ENCODE measurements at regions not wholly inside any gene's neighbourhood (a gene's known extent, or its start where the extent isn't known, plus 50 kb on each side); places are given as distances from the start of the nearest gene placed in this dataset.

DNA sequence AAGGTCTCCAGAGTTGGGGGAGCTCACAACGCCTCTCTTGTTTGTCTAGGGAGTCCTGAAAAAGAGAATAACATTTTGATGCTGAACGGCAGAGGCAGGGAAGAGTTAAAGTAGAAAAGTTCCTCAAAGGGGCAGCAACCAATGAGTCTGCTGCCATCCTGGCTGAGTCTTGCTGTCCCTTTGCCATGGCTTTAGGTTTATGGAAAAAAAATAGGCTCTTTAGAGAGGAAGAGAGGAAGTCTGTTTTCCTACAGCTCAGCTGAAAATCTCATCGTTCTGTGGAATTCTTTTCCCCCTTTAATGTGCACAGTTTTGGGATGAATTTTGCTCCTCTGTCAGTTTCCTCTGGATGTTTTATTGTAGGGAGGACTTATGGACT is 314.8 kb upstream of the TBX3 start:
- DNase-seq, result no peak

DNA sequence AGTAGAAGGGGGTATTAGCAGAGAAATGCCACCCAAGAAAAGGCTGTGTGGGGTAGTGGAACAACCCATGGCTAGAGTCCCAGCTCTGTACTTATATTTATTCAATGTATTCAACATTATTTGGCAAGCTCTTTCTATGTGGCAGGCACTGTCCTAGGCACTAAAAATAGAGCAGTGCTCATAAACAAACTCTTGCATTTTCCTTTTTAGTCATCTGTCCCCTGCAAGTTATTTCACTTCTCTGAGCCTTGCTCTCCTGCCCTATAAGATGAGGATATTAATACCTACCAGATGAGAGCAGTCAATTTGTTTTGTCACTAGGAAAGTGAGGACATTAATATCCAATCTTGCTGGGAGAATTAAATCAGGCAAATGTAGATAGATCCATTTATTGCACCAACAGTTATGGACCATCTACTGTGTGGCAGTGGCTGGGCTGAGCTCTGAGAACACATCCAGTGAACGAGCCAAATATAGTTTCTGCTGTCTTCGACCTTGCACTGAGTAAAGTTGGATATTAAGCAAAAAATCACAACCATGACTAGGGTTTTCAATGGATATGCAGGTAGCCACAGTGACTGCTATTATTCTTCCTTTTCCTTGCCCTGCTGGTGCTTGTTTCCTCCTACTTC is 314.3 kb upstream of the TBX3 start:
- DNase-seq, result no peak

DNA sequence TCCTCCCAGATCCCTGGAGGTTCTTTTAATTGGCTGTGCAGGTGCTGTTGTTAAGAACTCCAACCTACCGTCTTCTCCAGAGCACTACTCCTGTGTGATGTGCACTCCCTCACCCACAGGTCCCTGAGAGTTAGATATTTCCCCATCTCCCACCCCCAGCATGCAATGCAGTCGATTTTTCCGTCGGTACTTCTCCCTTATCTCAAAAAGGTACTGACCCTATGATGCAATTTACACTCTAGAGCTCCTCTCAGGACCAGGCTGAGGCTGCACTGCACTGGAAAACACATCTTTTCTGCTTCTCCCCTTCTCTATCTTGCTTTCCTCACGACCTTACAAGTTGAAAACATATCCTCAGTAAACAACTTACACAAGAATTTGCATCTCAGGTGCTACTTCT is 312.4 kb upstream of the TBX3 start:
- no peak for DNase-seq

DNA sequence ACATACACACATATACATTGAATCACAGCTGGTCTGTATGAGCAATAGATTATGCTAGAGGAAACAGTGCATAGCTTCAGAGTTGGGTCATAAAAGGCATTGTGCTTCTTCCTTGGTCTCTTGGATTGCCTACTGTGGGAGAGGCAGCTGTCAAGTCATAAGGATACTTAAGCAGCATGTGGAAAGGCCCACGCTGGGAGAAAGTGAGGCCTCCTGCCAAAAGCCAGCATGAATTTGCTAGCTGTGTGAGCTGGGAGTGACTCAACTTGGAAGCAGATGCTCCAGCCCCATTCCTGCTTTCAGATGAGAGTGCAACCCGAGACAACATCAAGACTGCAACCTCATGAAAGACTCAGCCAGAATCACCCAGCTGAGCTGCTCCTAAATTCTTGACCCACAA is 311.9 kb upstream of the TBX3 start:
- DNase-seq, result no peak

DNA sequence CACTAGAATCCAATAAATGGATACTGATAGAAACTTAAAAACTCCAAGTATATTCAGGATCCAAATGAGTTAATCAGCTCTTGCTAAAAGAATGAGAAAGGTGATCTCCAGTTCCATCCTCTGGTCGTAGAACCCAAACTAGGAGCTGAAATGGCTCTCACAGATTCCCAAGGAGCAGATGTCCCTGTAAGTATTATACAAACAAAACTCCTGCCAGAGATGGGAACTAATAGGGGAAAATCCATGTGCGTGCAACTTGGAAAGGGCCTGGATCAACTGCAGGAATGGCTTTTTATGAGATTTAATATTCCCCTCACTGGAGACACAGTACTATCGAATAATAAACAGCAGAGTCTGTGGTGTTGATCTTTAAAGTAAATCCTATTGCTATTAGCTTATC is 309.2 kb upstream of the TBX3 start:
- no peak for DNase-seq

DNA sequence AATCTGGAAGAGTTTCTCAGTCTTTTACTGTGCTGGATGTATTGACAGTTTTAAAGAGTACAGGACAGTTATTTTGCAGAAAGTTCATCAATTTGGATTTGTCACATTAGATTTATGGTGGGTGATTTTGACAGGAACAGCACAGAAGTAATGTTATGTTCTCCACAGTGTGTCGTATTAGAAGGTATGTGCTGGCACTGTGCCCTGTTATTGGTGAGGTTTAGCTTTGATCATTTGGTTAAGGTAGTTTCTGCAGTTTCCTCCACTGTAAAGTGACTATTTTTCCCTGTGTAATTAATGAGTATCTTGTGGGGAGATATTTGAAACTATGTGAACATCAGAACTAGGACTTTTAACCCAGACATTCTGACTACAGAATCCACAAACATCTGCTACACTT is 308.5 kb upstream of the TBX3 start:
- no peak for DNase-seq

DNA sequence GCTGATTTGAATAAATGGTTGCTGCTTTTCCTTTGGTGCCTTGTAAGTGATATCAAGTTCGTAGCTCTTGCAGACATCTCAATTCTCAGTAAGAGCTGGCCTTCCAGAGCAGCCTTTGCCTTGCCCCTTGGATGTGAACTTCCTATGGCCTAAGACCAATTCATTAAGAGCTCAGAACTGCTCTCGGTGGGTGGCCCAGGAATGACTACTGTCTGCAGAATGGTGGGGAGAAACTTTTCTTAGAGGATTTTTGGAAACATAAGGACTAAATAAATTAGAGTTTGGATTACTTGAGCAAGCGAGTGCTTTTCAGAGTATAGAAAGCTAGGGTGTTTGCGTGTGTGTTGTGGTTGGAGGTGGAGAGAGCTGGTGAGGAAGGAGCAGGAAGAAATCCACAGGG is 306.4 kb upstream of the TBX3 start:
- DNase-seq, result no peak

DNA sequence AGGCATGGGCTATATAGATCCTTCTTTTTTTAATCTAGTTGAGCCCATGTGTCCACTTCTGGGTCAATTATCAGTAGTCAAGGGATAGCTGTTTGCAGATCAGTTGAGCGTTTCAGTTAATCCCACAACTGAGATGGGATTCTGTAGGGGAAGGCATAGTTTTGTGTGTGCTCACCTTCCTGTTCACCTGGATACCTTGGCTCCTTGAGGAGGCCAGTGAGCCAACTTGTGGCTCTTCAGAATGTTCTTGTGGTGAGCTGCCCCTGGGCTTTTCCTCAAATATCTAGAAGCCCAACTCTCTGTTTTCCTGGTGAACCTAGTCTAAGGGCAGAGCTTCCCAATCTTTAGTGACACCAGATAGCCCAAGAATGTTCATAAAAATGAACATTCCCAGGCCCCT is 302.9 kb upstream of the TBX3 start:
- DNase-seq, result no peak

DNA sequence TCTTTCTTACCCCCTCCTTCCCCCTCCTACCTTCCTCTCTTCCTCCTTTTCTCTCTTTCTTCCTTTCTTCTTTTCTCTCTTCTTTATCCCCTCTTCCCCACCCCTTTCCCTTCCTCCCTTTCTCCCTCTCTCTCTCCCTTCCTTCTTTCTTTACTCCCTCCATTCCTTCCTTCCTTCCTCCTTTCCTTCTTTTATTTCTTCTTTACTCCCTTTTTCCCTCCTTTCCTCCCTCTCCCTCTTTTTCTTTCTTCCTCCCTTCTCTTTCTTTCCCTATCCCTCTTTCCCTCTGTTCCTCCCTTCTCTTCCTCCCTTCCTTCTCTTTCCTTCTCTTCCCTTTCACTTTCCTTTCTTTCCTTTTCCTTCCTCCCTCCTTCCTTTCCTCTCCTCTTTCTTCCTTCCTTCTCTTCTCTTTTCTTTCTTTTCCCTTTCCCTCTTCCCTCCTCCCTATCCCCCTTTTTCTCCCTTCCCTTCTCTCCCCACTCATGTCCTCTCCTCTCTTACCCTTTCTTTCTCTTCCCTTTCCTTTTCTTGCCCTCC is 302.3 kb upstream of the TBX3 start:
- no peak for DNase-seq

DNA sequence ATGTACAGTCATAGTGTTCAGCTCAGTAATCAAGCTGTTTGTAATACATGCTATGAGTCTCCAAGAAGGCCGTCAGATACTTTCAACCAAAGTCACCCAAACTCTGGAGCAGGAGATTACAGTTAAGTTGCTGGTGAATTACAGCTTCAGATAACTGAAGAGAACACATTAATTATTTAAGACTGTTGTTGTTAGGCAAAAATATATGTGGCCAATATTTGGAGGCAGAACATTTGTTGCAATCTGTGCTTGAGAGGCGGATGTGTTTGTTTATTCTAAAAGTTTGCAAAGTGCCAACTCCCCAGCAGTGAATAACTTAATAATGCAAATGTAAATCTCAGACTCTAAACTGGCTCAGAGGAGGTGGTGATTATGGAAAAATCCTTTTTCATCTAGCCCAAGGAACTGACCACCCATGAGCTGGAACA is 300.7 kb upstream of the TBX3 start:
- no peak for DNase-seq

DNA sequence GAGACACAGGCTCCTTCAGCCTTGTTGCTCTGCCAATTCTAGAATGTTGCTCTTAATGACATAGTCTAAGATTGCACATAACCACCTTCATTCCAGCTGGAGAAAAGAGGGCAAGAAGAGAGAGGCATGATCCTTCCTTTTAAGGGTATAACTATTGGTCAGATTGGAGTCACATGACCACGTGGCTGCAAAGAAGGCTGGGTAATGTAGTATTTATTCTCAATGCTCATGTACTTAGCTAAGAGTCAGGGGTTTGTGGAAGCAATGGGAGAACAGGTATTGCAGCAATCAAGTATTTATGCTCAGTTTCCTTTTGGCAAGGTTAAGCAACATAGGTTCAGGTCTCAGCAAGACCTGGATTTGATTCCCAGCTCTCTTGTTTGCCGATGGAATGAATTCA is 298.8 kb upstream of the TBX3 start:
- DNase-seq, result no peak

DNA sequence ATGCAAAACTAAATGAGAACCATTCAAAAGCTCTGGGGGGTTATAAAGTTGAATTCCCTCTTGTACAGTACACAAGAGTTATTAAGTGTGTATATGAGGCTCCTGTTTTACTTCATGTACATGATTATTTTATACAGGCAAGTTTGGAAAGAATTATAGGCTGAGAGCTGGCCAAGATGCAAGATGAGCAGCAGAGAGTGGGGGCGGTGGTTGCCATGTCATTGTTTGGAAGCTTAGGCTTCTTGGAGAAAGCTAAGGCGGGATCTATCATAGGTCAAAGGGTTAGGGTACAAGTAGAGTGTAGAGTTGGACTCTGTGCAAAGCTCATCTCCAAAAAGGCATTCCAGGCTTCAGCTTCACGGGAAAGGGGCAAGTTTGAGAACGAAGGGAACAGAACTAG is 297.1 kb upstream of the TBX3 start:
- DNase-seq, result no peak

DNA sequence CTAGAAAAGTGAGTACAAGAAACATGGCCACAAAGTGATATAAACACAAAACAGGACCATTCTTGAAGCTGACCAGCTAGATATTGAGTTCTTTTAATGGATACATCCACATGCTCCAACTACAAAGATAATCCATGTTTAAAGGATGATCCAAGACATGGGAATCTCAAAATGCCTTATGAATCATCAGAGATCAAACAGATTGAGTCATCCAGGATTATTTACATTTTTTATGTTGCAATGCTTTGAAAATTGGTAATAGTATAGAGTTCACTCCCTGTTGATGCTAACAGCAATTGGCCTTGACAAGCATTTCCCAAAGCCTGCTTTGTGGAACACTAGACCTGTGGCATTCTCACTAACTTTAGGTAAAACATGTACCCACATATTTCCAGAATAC is 293.0 kb upstream of the TBX3 start:
- DNase-seq, result no peak

DNA sequence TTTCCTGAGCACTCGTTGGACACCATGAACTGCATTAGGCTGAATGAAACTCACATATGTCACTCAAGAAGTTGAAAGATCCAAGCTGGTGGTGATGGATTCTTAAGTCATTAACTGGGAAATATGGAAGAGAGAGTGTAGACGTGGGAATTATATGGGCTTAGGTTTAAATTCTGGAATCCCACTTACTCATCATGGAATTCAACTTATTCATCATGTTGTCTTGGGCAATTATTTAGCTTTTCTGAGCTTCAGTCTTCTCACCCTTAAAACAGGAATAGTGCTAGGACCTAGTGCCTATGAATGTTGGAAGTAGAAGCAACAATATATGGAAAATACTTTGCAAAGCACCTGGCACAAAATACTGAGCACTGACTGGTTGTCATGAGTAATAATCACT is 292.4 kb upstream of the TBX3 start:
- DNase-seq, result no peak

DNA sequence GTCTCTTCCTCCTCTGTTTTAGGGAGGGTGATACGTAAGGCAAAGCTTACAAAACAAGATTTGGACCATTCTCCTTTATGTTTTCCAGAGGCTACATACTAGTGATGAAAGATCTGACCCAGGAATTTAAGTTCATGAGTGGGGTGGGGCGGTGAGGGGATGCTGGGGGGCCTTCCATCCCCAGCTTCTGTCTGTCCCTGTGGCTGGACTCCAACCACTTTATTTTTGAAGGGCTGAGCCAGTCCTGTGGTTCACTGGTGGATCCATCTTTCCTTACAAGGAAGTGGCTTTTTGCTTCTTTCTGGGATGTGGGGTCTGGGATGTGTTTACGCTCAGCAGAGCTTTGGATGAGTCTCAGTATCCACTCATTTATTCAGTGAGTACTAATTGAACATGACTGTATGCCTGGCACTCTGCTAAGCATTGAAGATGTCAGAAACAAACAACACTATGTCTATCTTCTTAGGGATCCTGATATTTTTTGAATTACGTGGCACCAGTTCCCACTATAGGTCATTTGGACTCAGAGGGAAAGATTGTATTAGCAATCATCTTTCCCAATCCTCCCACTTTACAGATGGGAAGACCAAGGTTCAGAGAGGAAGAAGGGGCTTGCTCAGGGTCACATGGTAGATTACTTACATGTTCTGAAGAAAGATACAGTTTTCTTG is 291.8 kb upstream of the TBX3 start:
- no peak for DNase-seq

DNA sequence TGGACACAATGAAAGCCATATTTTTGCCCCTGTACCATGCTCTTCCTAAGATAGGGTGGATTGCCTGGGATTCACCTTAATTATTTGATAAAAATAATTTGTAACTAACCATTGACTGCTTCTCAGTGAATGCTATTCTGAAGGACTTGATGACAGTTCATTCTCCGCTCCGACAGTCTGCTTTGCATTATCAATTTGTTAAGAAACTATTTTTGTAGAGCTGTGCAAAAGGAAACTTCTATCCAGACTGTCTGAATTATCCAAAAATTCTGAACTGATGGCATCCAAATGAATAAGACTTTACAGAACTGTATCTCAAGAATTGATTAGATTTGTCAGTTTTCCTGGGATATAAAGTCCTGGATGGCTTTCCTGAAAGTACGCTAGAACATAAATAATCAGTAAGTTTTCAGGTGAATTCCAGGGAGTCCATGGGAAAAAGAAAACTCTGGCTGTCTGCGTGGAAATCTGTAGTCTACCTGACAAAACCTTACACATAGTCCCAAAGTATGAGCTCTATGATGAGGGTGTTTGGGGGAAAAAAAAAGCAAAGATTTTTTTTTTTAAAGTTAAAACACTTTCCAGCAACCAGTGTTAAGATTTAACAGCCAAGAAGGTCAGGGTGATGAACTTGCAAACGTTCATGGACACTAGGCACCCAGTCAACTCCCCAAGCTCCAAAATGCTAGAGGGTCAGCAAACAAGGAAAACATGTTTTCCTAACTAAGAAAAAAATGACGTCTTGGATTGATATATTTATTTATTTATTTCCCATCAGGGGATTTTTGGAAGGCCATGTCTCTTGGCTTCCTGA is 291.1 kb upstream of the TBX3 start:
- no peak for DNase-seq

DNA sequence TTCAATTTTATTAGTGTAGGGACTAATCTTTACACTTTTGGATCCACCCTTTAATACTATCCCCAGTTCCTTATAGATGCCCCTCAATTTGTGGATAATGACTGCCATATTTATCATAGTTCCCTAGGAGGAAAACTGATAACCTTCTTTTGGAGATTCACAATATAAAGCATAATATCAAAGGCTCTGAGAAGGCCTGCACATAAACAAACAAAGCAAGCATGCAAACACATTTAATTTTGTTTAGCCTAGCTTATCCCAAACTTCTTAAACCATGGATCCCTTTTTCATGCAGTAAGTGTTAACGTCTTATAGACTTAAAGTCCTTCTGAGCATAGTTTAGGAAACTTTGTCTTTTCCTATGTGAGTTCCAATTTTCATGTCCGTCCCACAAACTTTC is 290.4 kb upstream of the TBX3 start:
- DNase-seq, result no peak

DNA sequence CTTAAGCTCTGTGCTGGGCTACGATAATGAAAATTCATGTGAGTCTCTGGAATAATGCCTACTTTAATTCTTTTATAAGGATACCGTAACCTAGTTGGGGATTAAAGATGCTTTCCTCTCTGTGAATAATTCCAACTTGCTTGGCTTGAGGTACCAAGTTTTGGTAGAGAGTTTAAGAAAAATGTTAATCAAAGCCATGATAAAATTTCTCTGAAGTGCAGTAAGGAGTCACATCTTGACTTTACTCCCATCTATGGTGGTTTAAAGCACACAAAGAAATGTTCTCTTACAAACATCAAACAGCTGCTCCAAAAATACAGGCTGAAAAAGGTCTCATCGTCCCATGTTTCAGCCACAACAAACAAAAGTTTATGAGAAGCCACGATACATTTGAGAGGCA is 284.8 kb upstream of the TBX3 start:
- no peak for DNase-seq

DNA sequence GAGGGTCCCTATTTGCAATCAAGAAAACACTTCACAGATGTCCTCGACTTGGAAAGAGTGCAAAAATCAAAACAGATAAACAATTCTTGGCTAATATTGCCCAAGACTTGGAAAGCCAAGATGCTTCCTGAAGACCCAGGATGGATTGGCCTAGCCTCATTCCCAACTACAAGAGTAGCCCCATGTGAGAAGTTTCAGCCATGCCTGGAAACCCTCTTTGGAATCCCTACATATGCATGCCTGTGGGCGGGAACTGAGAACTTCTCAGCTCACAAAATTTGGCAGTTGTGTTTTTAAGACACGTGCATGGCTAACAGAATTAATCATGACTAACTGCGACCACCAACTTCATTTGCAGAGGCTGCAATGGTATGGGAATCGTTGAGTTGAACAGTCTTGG is 283.2 kb upstream of the TBX3 start:
- DNase-seq, result no peak

DNA sequence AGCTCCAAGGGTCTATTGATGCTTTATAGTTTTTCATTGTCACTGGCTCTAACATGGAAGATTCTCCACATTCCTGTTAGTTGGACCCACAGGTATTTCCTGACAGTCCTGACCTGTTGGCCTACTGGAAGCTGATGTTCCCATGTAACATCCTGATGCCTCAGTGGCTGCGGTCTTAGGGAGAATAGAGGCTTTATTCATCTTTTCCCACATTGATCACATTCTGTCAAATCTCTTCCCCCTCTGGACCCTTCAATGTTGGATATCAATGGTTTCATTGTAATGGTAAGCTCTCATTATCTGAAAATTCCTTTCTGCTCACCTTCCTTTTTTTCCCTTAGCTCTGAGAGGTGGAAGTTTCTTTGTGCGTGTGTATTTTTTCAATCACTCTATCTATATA is 280.9 kb upstream of the TBX3 start:
- no peak for DNase-seq

DNA sequence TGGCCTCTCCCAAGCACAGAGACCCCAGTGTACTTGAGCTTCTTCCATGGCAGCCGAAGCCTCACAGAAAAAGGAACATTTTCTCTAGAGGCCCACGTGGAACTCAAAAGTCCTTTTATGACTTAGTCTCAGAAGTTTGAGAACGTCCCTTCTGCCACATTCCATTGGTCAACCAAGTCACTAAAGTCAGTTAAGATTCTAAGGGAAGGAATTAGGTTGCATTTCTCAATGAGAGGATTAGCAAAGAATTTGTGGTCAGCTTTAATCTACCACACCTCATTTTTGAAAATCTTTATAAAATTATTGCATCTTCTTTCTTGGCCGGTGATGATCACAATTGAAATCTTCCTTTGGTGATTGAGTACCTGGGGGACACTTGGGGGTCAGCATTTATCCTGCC is 279.9 kb upstream of the TBX3 start:
- no peak for DNase-seq

DNA sequence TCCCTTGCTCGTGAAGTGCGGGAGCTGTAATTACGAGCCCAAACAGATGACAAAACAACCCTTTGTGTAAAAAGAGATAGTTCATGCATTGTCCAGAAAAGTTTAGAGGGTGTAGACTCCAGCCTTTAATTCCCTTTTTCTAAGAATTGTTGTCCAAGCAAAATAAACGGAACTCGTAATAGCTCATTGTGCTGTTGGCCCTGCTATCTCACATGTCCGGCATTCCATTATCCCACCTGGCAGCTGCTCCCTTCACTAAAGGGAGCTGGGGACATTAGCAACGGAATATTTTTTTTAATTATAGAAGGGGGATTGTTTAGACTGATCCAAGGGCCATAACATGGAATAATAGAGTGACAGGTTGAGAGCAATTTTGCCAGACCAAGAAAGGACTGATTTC is 277.5 kb upstream of the TBX3 start:
- DNase-seq, result no peak

DNA sequence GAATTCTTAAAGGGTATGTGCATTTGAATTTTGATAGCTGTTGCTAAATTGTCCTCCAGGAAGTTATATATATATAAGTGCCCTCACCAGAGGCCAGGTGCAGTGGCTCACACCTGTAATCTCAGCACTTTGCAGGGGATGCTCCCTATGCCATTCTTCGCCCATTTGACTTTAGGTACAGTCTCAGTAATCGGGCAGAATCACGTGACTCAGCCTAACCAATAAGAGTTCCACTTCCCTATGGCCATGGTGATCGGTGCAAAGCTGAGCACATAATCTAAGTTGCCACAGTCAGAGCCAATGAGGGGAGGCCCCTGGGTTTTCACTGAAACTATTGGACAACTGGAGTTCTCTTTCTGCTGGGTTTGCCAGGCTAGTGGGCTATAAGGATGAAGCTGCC is 274.6 kb upstream of the TBX3 start:
- no peak for DNase-seq

DNA sequence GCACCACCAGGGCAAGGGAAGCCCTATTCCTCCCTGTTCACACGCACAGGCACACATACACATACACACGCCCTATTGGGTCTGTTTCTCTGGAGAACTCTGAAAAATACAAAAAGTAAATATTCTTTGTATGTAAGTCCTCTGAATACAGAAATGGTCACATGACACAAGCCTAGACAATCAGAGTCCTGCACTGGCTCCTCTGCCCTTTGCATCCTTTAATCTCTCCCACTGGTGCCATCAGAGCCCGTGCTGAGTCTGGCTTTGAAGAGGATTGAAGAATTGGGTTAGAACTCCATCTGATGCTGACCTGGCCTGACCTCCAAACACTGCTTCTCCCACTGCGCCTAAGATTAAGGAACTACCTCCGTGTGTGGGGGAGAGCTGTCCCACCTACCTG is 273.2 kb upstream of the TBX3 start:
- no peak for DNase-seq
